HG03196 (cell line): ENCODE measurements at regions not wholly inside any gene's neighbourhood (a gene's known extent, or its start where the extent isn't known, plus 50 kb on each side); places are given as distances from the start of the nearest gene placed in this dataset.

ENCODE experiments used
- ATAC-seq: cut with Tn5 transposase; IDR thresholded peaks from one replicate; pipeline ENCODE4 v1.9.1; 2021; ENCODE audit not compliant: unreplicated experiment

- ATAC-seq = no peak
Measured at GRCh38 chr15:53462651-53463050, 296.8 kb downstream of the WDR72 start.

GRCh38 chr15:53461677-53462076, 297.8 kb downstream of the WDR72 start:
- ATAC-seq = no peak

- ATAC-seq = no peak
Measured at GRCh38 chr15:53458736-53459135, 300.7 kb downstream of the WDR72 start.

GRCh38 chr15:53457479-53457878, 302.0 kb downstream of the WDR72 start:
- no peak for ATAC-seq

GRCh38 chr15:53454843-53455721, 304.4 kb downstream of the WDR72 start:
- ATAC-seq = no peak

- no peak for ATAC-seq
Measured at GRCh38 chr15:53454535-53454842, 305.0 kb downstream of the WDR72 start.

- ATAC-seq = no peak
Measured at GRCh38 chr15:53453253-53454105, 306.0 kb downstream of the WDR72 start.

- peak; percentile 55 for ATAC-seq
Measured at GRCh38 chr15:53448232-53449015, 311.0 kb downstream of the WDR72 start.

- ATAC-seq = no peak
Measured at GRCh38 chr15:53447742-53448141, 311.7 kb downstream of the WDR72 start.

- ATAC-seq = no peak
Measured at GRCh38 chr15:53447053-53447574, 312.3 kb downstream of the WDR72 start.

- ATAC-seq = no peak
Measured at GRCh38 chr15:53446376-53446775, 313.1 kb downstream of the WDR72 start.

- no peak for ATAC-seq
Measured at GRCh38 chr15:53445531-53445930, 313.9 kb downstream of the WDR72 start.

- ATAC-seq = no peak
Measured at GRCh38 chr15:53437985-53438841, 321.2 kb downstream of the WDR72 start.

- no peak for ATAC-seq
Measured at GRCh38 chr15:53437366-53437765, 322.1 kb downstream of the WDR72 start.

- no peak for ATAC-seq
Measured at GRCh38 chr15:53434174-53434678, 325.2 kb downstream of the WDR72 start.

GRCh38 chr15:53416219-53416940, 343.1 kb downstream of the WDR72 start:
- no peak for ATAC-seq

- ATAC-seq = no peak
Measured at GRCh38 chr15:53414167-53414566, 345.3 kb downstream of the WDR72 start.

- ATAC-seq = no peak
Measured at GRCh38 chr15:53412542-53412941, 346.9 kb downstream of the WDR72 start.

- no peak for ATAC-seq
Measured at GRCh38 chr15:53404930-53405493, 354.5 kb downstream of the WDR72 start.
